Heart left ventricle (tissue), 13 donors: ENCODE measurements at regions not wholly inside any gene's neighbourhood (a gene's known extent, or its start where the extent isn't known, plus 50 kb on each side); places are given as distances from the start of the nearest gene placed in this dataset.

Experiments used
- CTCF ChIP-seq, 12 donors: fragments of 200-600 bp; sonication (generic) in 4 of 12; IDR thresholded peaks; one replicate each; pipeline versions ENCODE4 v1.5.0 to v1.8.0; 2018 to 2022; ENCODE audit warnings: antibody characterized with exemption in 12 of 12, mild to moderate bottlenecking in 5 of 12
- POLR2A ChIP-seq, 2 donors: fragments of 450-650 bp; IDR thresholded peaks; one replicate each; pipeline ENCODE4 v1.6.1; 2017; ENCODE audit warnings: antibody characterized with exemption in 2 of 2, mild to moderate bottlenecking in 2 of 2, moderate library complexity in 2 of 2
- donor health status: ischemic (EF 13 %, LVEDD 7.1; RV severe dilation, severe dysfunction).
- donor health status: DM: no; HTN: yes; CAD: no.
- donor health status: DM: no; HTN: no; CAD: no.
- donor health status: ischemic (EF 25% LVEDD 6.9; RV normal size, moderate dysfunction).
- donor health status: ischemic (EF 25% LVEDD 5.7; RV mildly dilated, moderate dysfunction).
- donor health status: ischemic (EF 35%, LVEDD 5.7; RV mildly dilated, moderate dysfunction).
- donor health status: nonischemic (EF 11% LVEDD 7.7; RV severe dilation, severe dysfunction).
- donor health status: DM: yes; HTN: yes; CAD: no.
- donor health status: PGD.
- donor health status: ischemic (EF 29% LVEDD 5.4; RV normal size, mild dysfunction).
- donor health status: nonischemic (EF 23%, LVEDD 6.1; RV moderate dilation, normal function).

GRCh38 chr2:42118754-42119569 is 50.2 kb upstream of the EML4 start:
- TF ChIP-seq CTCF (IDR thresholded peaks at IDR 0.05) (no peak), POLR2A (IDR thresholded peaks at IDR 0.05) (no peak)
